Hepatic stellate cell (primary cell): ENCODE measurements at regions not wholly inside any gene's neighbourhood (a gene's known extent, or its start where the extent isn't known, plus 50 kb on each side); places are given as distances from the start of the nearest gene placed in this dataset.
"Not testable (repeated sequence)": the region's sequence is repeated elsewhere in the genome, so short reads cannot be mapped to it uniquely, and the experiment has no call there.

Experiments used
- DNase-seq: peaks from one replicate; pipeline ENCODE4 v3.0.0; 2011; ENCODE audit warnings: low spot score

- DNase-seq = no peak
Observed at GRCh38 chr21:17738176-17738953, 80.8 kb downstream of the C21orf91 start.

GRCh38 chr21:17736072-17736471 is 83.1 kb downstream of the C21orf91 start:
- DNase-seq = no peak

- DNase-seq = no peak
Observed at GRCh38 chr21:17733209-17733608, 85.9 kb downstream of the C21orf91 start.

GRCh38 chr21:17732306-17732705 is 86.8 kb downstream of the C21orf91 start:
- DNase-seq = no peak

- DNase-seq = no peak
Observed at GRCh38 chr21:17731554-17731953, 87.6 kb downstream of the C21orf91 start.

- DNase-seq = no peak
Observed at GRCh38 chr21:17730782-17731181, 88.4 kb downstream of the C21orf91 start.

- DNase-seq = no peak
Observed at GRCh38 chr21:17729455-17729854, 89.7 kb downstream of the C21orf91 start.

GRCh38 chr21:17727361-17727760 is 91.8 kb downstream of the C21orf91 start:
- DNase-seq = no peak

GRCh38 chr21:17726047-17726829 is 92.9 kb downstream of the C21orf91 start:
- DNase-seq = peak; percentile 20

GRCh38 chr21:17725339-17725738 is 93.8 kb downstream of the C21orf91 start:
- no peak for DNase-seq

GRCh38 chr21:17712887-17713286 is 100.2 kb upstream of the BTG3 start:
- DNase-seq = no peak

GRCh38 chr21:17711896-17712295 is 99.2 kb upstream of the BTG3 start:
- DNase-seq = no peak

GRCh38 chr21:17709266-17709611 is 96.5 kb upstream of the BTG3 start:
- no peak for DNase-seq

- DNase-seq = no peak
Observed at GRCh38 chr21:17708522-17709265, 96.0 kb upstream of the BTG3 start.

- no peak for DNase-seq
Observed at GRCh38 chr21:17699524-17700189, 87.0 kb upstream of the BTG3 start.

- no peak for DNase-seq
Observed at GRCh38 chr21:17697473-17697872, 84.8 kb upstream of the BTG3 start.

- not testable (repeated sequence) for DNase-seq
Observed at GRCh38 chr21:17694416-17694815, 81.7 kb upstream of the BTG3 start.

- DNase-seq = no peak
Observed at GRCh38 chr21:17693801-17694200, 81.1 kb upstream of the BTG3 start.

GRCh38 chr21:17690078-17690494 is 77.4 kb upstream of the BTG3 start:
- no peak for DNase-seq

GRCh38 chr21:17688912-17689874 is 76.5 kb upstream of the BTG3 start:
- DNase-seq = no peak

GRCh38 chr21:17682924-17683323 is 70.2 kb upstream of the BTG3 start:
- no peak for DNase-seq
